Stimulated activated naive CD8-positive, alpha-beta T cell treated with anti-CD3 and anti-CD28 coated beads, Interleukin-15, amount 100 ng/mL, for 72 hours (primary cell): ENCODE measurements at regions not wholly inside any gene's neighbourhood (a gene's known extent, or its start where the extent isn't known, plus 50 kb on each side); places are given as distances from the start of the nearest gene placed in this dataset.

Experiments used
- ATAC-seq: fragments of 150-1000 bp; cut with Tn5 transposase; 2 replicates; pipeline ENCODE4 v1.10.0; 2021; ENCODE audit warnings: mild to moderate bottlenecking, moderate library complexity
- DNase-seq, 2 donors: peaks; one replicate each; pipeline ENCODE4 v3.0.0; 2021 to 2022
- H3K27ac Mint-ChIP-seq, 2 donors: one replicate each; pipeline ENCODE4 v1.8.0; 2022; ENCODE audit warnings: mild to moderate bottlenecking in 2 of 2, mixed read lengths in 2 of 2, moderate library complexity in 2 of 2
- H3K27me3 Mint-ChIP-seq: one replicate; pipeline ENCODE4 v1.8.0; 2022; ENCODE audit warnings: mixed read lengths
- H3K4me1 Mint-ChIP-seq: one replicate; pipeline ENCODE4 v1.8.0; 2022; ENCODE audit warnings: mild to moderate bottlenecking, mixed read lengths
- H3K4me3 Mint-ChIP-seq, 2 donors: one replicate each; pipeline ENCODE4 v1.8.0; 2022; ENCODE audit warnings: mild to moderate bottlenecking in 2 of 2, mixed read lengths in 2 of 2, moderate library complexity in 1 of 2
- H3K9me3 Mint-ChIP-seq, 2 donors: one replicate each; pipeline ENCODE4 v1.8.0; 2022; ENCODE audit warnings: mixed read lengths in 2 of 2

DNA sequence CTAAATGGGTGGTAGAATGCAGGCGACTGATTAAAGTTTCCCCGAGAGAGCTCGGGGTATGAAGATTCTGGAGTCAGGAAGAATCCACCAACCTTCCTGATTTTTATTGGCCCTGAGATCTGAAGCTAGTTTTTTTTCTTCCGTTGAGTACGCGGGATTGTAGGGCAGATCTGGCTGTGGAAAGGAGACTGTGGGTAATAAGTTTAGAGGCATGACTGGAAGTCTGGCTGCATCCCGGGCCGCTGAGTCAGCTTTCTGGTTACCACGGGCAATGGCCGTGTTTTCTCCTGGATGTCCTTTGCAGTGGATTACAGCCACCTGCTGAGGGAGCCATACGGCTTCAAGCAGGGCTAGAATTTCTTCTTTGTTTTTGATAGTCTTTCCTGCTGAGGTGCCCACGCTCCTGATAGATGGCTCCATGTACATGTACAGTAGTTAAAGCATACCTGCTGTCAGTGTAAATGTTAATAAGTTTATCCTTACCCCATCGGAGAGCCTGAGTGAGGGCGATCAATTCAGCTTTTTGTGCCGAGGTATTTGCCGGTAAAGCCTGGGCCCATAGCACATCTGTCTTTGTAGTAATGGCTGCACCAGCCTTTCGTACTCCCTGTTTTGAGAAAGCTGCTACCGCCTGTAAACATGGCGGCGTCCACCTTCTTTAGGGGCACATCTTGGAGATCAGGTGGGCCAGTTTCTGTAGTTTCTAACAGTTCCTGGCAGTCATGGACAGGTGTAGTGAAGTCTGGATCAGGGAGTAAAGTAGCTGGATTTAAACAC, 154.0 kb downstream of the TRIM27 start:
- peak overlapping the region in 1 of 2 donors; percentile 48 for H3K27ac Mint-ChIP-seq
- peaks cover 100% of the 10 kb centered on the region for H3K27me3 Mint-ChIP-seq
- no peak overlapping the region for H3K4me3 Mint-ChIP-seq
- ATAC-seq (no peak), DNase-seq (no peak)
- H3K4me1 Mint-ChIP-seq, result peaks cover 23% of the 10 kb centered on the region
- H3K9me3 Mint-ChIP-seq, result peaks cover 12 to 52% of the 10 kb centered on the region in 2 donors

DNA sequence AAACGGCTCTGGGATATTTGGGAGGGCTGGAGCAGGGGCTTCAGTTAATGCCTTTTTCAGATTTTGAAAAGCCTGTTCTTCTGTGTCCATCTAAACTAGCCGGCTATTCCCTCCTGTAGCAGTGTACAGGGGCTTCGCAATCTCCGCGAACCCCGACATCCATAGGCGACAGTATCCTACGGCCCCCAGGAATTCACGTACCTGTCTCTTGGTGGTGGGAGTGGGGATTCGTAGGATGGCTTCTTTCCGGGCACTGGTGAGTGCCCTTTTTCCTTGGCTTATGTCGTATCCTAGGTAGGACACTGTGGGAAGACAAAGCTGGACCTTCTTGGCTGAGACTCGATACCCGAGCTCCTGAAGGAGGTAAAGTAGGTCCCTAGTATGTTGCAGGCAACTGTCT, 153.1 kb downstream of the TRIM27 start:
- ATAC-seq, result no peak
- peaks cover 12 to 50% of the 10 kb centered on the region in 2 donors for H3K9me3 Mint-ChIP-seq
- H3K27ac Mint-ChIP-seq, result no peak overlapping the region
- no peak overlapping the region for H3K4me3 Mint-ChIP-seq
- DNase-seq, result no peak
- peaks cover 24% of the 10 kb centered on the region for H3K4me1 Mint-ChIP-seq
- H3K27me3 Mint-ChIP-seq, result peaks cover 100% of the 10 kb centered on the region

DNA sequence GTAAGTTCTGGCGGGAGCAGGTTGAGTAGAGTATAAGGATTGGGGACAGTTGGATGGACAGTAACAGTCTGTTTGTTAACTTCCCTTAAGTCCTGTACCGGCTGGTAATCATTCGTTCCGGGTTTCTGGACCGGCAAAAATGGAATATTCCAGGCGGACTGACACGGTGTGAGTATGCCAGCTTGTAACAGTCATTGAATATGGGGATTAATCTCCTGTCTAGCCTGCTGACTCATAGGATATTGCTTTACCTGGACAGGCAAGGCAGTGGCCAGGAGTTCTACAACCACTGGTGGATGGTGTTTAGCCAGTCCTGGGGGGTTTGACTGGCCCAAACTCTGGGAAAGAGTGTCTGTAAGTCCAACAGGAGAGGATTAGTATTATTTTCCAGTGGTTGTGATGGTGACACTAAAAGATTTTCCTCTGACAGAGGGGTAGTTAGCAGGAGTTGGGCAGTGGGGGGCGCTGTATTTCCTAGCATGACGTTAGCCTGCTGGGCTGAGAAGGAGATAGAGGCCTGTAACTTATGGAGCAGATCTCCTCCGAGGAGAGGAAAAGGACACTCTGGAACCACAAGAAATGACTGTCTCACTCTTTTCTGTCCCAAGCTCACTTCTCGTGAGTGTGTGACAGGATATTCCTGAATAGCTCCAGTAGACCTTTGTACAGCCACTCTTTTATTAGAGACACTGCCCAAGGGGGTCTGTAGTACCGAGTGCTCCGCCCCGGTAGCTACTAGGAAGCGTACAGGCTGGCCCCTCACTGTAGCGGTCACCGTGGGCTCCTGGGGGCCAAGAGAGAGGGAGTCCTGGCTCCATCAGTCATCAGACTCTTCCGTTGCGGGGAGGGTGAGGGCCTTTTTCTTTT, 152.2 kb downstream of the TRIM27 start:
- Mint-ChIP-seq H3K4me1 (peaks cover 24% of the 10 kb centered on the region), H3K27ac (no peak overlapping the region), H3K27me3 (peaks cover 100% of the 10 kb centered on the region), H3K9me3 (peaks cover 6 to 53% of the 10 kb centered on the region in 2 donors), H3K4me3 (no peak overlapping the region)
- ATAC-seq (no peak), DNase-seq (no peak)

DNA sequence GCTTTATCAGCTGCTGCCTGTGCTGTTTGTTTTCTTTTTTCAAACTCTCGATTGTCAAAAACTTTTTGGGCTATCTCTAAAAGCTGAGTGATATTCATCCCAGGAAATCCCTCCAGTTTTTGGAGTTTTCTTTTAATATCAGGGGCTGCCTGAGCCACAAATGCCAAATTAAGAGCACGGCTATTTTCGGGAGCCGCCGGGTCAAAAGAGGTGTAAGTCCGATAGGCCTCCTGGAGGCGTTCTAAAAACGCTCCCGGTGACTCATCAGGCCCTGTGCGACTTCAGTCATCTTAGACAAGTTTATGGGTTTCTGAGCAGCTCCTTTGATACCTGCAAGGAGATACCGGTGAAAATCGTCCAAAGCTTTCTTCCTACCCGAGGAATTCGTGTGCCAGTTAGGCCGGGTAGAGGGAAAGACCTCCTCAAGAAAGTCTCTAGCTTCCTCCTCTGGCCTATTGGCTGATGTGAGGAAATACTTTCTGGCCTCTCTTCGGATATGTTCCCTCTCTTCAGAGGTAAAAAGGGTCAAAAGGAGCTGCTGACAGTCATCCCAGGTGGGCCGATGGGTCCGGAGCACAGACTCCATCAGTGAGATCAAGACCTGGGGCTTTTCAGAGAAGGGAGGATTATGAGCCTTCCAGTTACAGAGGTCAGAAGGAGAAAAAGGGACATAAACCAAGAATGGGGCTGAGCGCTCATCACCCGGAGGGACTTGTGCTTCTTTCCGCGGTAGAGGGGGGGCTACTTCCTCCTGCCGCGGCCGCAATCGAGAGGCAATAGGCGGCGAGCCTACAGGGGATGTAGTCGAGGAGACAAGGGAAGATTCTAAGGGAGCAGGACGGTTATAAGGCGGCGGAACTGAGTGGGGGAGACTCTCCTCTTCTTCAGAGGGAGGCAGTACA, 151.1 kb downstream of the TRIM27 start:
- Mint-ChIP-seq H3K9me3 (peaks cover 6 to 45% of the 10 kb centered on the region in 2 donors), H3K27ac (peak overlapping the region in 1 of 2 donors; percentile 96), H3K27me3 (peaks cover 100% of the 10 kb centered on the region), H3K4me3 (peak overlapping the region; percentile 75 to 78), H3K4me1 (peaks cover 24% of the 10 kb centered on the region)
- no peak for DNase-seq
- no peak for ATAC-seq

DNA sequence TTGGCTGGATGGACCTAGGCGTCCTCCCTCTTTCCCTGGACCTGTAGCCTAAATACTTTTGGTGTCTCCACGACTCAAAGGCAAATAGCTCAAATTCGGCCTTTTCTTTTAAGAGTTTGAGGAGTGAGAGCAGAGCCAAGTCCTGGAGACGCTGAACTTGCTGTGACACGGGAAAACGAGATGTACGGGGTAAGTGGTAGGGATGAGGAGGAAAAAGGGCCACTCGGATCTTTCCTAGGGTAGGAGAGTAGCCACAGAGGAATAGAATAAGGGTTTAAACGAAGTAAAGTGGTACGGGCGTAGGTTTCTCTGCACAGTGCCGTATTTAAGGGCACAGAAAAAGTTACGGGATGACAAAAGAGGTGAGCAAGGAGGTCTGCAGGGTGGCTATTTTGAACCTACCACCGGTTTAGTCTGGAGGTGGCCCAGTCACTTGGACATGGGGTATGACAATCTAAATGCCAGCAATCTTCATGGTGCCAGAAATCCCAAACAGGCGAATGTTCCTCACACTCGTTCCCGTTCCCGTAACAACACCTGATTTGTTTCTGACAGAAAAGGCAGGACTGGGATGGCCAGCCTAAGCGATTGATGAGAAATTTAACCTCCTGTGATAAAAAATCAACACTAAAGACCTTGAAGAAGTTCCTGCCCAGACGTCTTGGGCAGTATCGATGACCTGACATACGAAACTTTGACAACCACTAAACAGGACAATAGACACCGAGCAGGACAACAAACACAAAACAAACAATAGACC, 149.3 kb downstream of the TRIM27 start:
- H3K27me3 Mint-ChIP-seq, result peaks cover 100% of the 10 kb centered on the region

GRCh38 chr6:28775052-28775376, 148.8 kb downstream of the TRIM27 start:
- ATAC-seq (no peak), DNase-seq (no peak)
- H3K27me3 Mint-ChIP-seq, result peaks cover 100% of the 10 kb centered on the region
- H3K9me3 Mint-ChIP-seq, result peaks cover 6 to 54% of the 10 kb centered on the region in 2 donors
- H3K27ac Mint-ChIP-seq, result peak overlapping the region in 1 of 2 donors; percentile 32
- H3K4me3 Mint-ChIP-seq, result peak overlapping the region in 1 of 2 donors; percentile 60
- H3K4me1 Mint-ChIP-seq, result peaks cover 24% of the 10 kb centered on the region

More for the DNA sequence above, 149.3 kb downstream of the TRIM27 start:
- Mint-ChIP-seq H3K4me3 (no peak overlapping the region), H3K4me1 (peaks cover 24% of the 10 kb centered on the region), H3K9me3 (peaks cover 6 to 54% of the 10 kb centered on the region in 2 donors), H3K27ac (peak overlapping the region in 1 of 2 donors; percentile 2)
- ATAC-seq (no peak), DNase-seq (no peak)

DNA sequence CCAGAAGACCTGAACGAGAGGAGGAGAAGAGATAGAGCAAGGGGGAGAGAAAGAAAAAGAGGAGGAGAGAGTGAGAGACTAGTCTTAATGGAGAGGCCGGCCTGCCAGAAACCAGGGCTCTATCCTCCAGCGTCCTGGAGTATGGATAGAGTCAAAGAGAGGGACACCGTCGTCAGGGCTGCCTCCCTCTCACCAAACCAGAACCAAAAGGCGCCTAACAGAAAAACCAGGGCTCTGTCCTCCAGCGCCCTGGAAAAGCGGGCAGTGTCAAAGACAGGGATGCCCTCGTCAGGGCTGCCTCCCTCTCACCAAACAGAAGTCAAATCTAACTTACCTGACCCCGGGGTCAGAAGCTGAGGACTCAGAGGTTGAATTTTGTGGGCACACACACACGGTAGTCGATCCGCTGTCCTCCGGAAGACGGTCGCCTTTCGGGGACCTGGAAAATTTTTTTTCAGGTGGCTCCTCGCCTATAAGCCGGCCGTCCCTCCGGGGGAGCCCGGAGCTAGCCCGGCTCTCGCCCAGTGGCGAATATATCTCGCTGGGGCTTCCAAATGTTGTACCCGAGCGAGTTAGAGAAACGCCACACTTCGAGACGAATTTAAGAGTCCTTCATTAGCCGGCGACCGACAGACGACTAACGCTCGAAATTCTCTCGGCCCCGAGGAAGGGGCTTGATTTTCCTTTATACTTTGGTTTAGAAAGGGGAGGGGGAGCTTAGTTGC, 148.2 kb downstream of the TRIM27 start:
- ATAC-seq (no peak), DNase-seq (no peak)
- H3K27me3 Mint-ChIP-seq, result peaks cover 100% of the 10 kb centered on the region
- peaks cover 6 to 54% of the 10 kb centered on the region in 2 donors for H3K9me3 Mint-ChIP-seq
- peak overlapping the region in 1 of 2 donors; percentile 81 for H3K27ac Mint-ChIP-seq
- H3K4me3 Mint-ChIP-seq, result peak overlapping the region in 1 of 2 donors; percentile 60
- peaks cover 24% of the 10 kb centered on the region for H3K4me1 Mint-ChIP-seq

GRCh38 chr6:28776269-28777146, 147.3 kb downstream of the TRIM27 start:
- Mint-ChIP-seq H3K9me3 (peaks cover 6 to 47% of the 10 kb centered on the region in 2 donors), H3K4me1 (peaks cover 25% of the 10 kb centered on the region), H3K27ac (no peak overlapping the region), H3K4me3 (no peak overlapping the region), H3K27me3 (peaks cover 100% of the 10 kb centered on the region)
- ATAC-seq (no peak), DNase-seq (no peak)

DNA sequence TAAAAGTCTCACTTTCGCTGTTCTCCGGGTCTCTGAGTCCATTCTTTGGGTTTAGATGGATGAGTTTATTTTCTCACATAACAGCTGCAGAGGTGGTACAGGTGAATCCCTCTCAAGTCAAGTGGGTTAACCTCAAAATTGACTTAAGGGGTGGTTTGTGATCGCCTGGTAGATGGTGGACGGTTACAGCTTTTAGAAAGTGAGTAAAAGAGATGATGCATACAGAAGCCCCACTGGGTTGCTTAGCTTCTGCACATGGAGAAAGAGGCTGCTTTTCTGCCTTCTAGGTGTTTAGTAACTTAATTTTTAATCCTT, 146.7 kb downstream of the TRIM27 start:
- DNase-seq (no peak), ATAC-seq (no peak)
- H3K9me3 Mint-ChIP-seq, result peaks cover 6 to 45% of the 10 kb centered on the region in 2 donors
- H3K4me1 Mint-ChIP-seq, result peaks cover 31% of the 10 kb centered on the region
- no peak overlapping the region for H3K4me3 Mint-ChIP-seq
- H3K27me3 Mint-ChIP-seq, result peaks cover 100% of the 10 kb centered on the region
- H3K27ac Mint-ChIP-seq, result no peak overlapping the region

DNA sequence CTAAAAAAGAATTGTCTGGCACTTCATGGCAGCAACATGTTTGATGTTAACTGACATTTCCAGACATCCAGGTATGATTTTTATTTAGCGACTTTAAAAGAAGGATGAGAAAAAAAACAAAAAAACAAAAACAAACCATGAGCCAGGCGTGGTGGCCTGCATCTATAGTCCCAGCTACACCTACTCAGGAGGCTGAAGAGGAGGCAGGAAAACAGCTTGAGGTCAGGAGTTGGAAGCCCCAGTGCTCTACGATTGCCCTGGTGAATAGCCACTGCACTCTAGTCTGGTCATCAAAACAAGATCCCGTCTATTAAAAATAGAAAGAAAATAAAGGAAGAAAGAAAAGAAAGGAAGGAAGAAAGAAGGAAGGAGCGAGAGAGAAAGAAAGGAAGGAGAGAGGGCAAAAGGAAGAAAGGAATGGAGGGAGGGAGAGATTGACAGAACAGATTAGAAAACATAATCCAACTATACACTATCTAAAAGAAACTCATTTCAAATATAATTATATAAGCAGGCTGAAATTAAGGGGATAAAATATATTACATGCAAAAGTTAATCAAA, 141.6 kb downstream of the TRIM27 start:
- DNase-seq, result no peak
- no peak for ATAC-seq
- peaks cover 30% of the 10 kb centered on the region for H3K4me1 Mint-ChIP-seq
- peaks cover 13 to 39% of the 10 kb centered on the region in 2 donors for H3K9me3 Mint-ChIP-seq
- peaks cover 97% of the 10 kb centered on the region for H3K27me3 Mint-ChIP-seq
- H3K27ac Mint-ChIP-seq, result no peak overlapping the region
- peak overlapping the region; percentile 72 to 75 for H3K4me3 Mint-ChIP-seq

DNA sequence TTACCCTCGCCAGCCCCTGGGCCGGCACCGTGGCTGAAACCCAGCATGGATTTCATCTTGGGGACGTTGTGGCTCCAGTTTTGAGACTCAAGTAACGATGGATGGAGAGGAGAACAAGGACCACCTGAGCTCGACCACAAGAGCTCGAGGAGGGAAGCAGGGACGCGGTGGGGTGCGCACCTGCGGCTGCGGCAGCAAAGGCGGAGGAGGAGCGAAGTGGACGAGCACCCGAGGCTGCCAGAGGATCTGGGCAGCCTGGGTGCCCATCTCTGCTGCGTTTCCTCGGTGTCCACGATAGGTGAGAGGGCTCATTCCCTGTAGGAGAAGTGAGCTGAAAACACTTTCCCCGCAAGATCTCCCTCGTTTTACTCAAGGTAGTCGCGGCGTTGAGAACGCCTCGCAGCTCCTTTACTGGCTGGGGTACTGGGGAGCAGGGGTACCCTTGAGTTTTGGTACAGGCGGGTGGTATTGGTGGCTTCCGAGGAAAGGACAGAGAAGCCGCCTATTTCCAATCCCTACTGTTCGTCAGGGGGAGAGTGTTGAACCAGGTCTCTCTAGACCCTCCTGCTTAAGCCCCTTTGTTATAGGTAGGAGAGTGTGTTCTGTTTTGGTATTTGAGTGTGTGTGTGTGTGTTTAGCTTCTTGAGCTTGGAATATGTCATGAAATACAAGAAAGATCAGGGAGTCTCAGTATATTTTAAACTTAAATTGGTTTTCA, 137.7 kb downstream of the TRIM27 start:
- H3K9me3 Mint-ChIP-seq, result peaks cover 13 to 43% of the 10 kb centered on the region in 2 donors

DNA sequence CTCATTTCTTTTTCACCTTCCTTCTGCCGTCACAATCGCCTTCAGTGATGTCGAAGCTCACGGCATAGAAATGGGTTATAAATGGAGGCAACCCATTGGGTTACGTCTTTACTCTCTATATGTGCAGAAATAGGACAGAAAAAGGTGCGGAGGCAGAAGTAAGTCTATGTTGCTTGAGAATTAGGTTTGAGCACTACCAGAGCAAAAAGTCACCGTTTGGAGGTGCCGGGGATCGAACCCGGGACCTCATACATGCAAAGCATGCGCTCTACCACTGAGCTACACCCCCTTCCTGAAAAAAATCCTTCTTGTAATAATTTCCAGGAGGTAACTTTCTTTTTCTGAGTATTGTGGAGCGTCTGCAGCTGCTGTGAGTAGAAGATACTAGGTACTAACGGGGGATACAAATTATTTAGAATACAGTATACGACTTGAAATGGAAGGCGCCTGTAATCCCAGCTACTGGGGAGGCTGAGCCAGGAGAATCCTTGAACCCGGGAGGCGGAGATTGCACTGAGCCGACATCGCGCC, 134.2 kb downstream of the TRIM27 start:
- H3K9me3 Mint-ChIP-seq, result peaks cover 4 to 46% of the 10 kb centered on the region in 2 donors
- H3K4me1 Mint-ChIP-seq, result peaks cover 33% of the 10 kb centered on the region
- peaks cover 100% of the 10 kb centered on the region for H3K27me3 Mint-ChIP-seq
- H3K27ac Mint-ChIP-seq, result peak overlapping the region in 1 of 2 donors; percentile 98
- peak in 1 of 2 donors; percentile 53 for DNase-seq
- peak overlapping the region; percentile 71 to 87 for H3K4me3 Mint-ChIP-seq
- ATAC-seq, result peak; percentile 70

More for the DNA sequence above, 137.7 kb downstream of the TRIM27 start:
- Mint-ChIP-seq H3K4me3 (no peak overlapping the region), H3K4me1 (peaks cover 46% of the 10 kb centered on the region), H3K27ac (no peak overlapping the region), H3K27me3 (peaks cover 97% of the 10 kb centered on the region)
- DNase-seq (no peak), ATAC-seq (no peak)
